ENCODE measurements at regions not wholly inside any gene's neighbourhood (a gene's known extent, or its start where the extent isn't known, plus 50 kb on each side); places are given as distances from the start of the nearest gene placed in this dataset.
A peak's percentile ranks its signal among the peaks of the same experiment; 100 is the strongest.

GRCh38 chr15:62592920-62593319, 427.8 kb upstream of the C2CD4B start:
- Histone ChIP-seq H3K36me3 (ENCODE audit: insufficient read depth, low read length) (no peaks in the 10 kb centered on the region), H3K27ac (ENCODE audit: low read length) (no peak overlapping the region), H3K4me2 (ENCODE audit: low read length) (peak overlapping the region; percentile 13), H3K27me3 (ENCODE audit: insufficient read depth, low read depth, low read length) (no peaks in the 10 kb centered on the region), H3K4me3 (ENCODE audit: low read length) (no peak overlapping the region), H3K79me2 (replicated peaks; ENCODE audit: insufficient read depth, low read length) (no peaks in the 10 kb centered on the region), H4K20me1 (ENCODE audit: insufficient read depth) (no peaks in the 10 kb centered on the region), H2AFZ (ENCODE audit: low read depth, low read length) (no peak overlapping the region), H3K9me3 (ENCODE audit: low read length) (no peaks in the 10 kb centered on the region), H3F3A (ENCODE audit: insufficient read depth, low read length, poor library complexity, severe bottlenecking) (no peaks in the 10 kb centered on the region), H3K9me2 (ENCODE audit: insufficient read depth, low read length) (no peaks in the 10 kb centered on the region), H3K9ac (ENCODE audit: low read length) (no peak overlapping the region)
- TF ChIP-seq POLR2AphosphoS5 (IDR thresholded peaks at IDR 0.05) (no peak), RAD21 (conservative IDR thresholded peaks at IDR 0.05) (no peak), CTCF (IDR thresholded peaks at IDR 0.05; ENCODE audit: poor library complexity, severe bottlenecking) (no peak), SMC3 (conservative IDR thresholded peaks at IDR 0.05; ENCODE audit: poor library complexity) (no peak), EZH2 (IDR thresholded peaks at IDR 0.05; ENCODE audit: borderline replicate concordance, insufficient read depth, low read length, poor library complexity, severe bottlenecking) (no peak), TAF1 (IDR thresholded peaks at IDR 0.05; ENCODE audit: low read depth) (no peak), MXI1 (conservative IDR thresholded peaks at IDR 0.05; ENCODE audit: poor library complexity, severe bottlenecking) (no peak), EP300 (conservative IDR thresholded peaks at IDR 0.05; ENCODE audit: poor library complexity, severe bottlenecking) (no peak)
- TF ChIP-seq, protein P1, sequence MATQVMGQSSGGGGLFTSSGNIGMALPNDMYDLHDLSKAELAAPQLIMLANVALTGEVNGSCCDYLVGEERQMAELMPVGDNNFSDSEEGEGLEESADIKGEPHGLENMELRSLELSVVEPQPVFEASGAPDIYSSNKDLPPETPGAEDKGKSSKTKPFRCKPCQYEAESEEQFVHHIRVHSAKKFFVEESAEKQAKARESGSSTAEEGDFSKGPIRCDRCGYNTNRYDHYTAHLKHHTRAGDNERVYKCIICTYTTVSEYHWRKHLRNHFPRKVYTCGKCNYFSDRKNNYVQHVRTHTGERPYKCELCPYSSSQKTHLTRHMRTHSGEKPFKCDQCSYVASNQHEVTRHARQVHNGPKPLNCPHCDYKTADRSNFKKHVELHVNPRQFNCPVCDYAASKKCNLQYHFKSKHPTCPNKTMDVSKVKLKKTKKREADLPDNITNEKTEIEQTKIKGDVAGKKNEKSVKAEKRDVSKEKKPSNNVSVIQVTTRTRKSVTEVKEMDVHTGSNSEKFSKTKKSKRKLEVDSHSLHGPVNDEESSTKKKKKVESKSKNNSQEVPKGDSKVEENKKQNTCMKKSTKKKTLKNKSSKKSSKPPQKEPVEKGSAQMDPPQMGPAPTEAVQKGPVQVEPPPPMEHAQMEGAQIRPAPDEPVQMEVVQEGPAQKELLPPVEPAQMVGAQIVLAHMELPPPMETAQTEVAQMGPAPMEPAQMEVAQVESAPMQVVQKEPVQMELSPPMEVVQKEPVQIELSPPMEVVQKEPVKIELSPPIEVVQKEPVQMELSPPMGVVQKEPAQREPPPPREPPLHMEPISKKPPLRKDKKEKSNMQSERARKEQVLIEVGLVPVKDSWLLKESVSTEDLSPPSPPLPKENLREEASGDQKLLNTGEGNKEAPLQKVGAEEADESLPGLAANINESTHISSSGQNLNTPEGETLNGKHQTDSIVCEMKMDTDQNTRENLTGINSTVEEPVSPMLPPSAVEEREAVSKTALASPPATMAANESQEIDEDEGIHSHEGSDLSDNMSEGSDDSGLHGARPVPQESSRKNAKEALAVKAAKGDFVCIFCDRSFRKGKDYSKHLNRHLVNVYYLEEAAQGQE (IDR thresholded peaks at IDR 0.05; ENCODE audit: borderline replicate concordance): no peak

- no peak overlapping the region for H2AFZ ChIP-seq (ENCODE audit: low read depth, low read length)
- no peaks in the 10 kb centered on the region for H3K9me2 ChIP-seq (ENCODE audit: insufficient read depth, low read length)
- no peak overlapping the region for H3K27ac ChIP-seq (ENCODE audit: low read length)
- no peaks in the 10 kb centered on the region for H4K20me1 ChIP-seq (ENCODE audit: insufficient read depth)
- H3F3A ChIP-seq (ENCODE audit: insufficient read depth, low read length, poor library complexity, severe bottlenecking): no peaks in the 10 kb centered on the region
- no peaks in the 10 kb centered on the region for H3K27me3 ChIP-seq (ENCODE audit: insufficient read depth, low read depth, low read length)
- H3K9ac ChIP-seq (ENCODE audit: low read length): no peak overlapping the region
- no peaks in the 10 kb centered on the region for H3K36me3 ChIP-seq (ENCODE audit: insufficient read depth, low read length)
- no peak overlapping the region for H3K4me3 ChIP-seq (ENCODE audit: low read length)
- no peaks in the 10 kb centered on the region for H3K9me3 ChIP-seq (ENCODE audit: low read length)
- TF ChIP-seq, protein P1 (IDR thresholded peaks at IDR 0.05; ENCODE audit: borderline replicate concordance): no peak
- TF ChIP-seq EZH2 (IDR thresholded peaks at IDR 0.05; ENCODE audit: borderline replicate concordance, insufficient read depth, low read length, poor library complexity, severe bottlenecking) (no peak), EP300 (conservative IDR thresholded peaks at IDR 0.05; ENCODE audit: poor library complexity, severe bottlenecking) (no peak), SMC3 (conservative IDR thresholded peaks at IDR 0.05; ENCODE audit: poor library complexity) (no peak), MXI1 (conservative IDR thresholded peaks at IDR 0.05; ENCODE audit: poor library complexity, severe bottlenecking) (no peak), POLR2AphosphoS5 (IDR thresholded peaks at IDR 0.05) (no peak), CTCF (IDR thresholded peaks at IDR 0.05; ENCODE audit: poor library complexity, severe bottlenecking) (no peak), TAF1 (IDR thresholded peaks at IDR 0.05; ENCODE audit: low read depth) (no peak), RAD21 (conservative IDR thresholded peaks at IDR 0.05) (no peak)
- no peak overlapping the region for H3K4me2 ChIP-seq (ENCODE audit: low read length)
- no peaks in the 10 kb centered on the region for H3K79me2 ChIP-seq (replicated peaks; ENCODE audit: insufficient read depth, low read length)
Measured at GRCh38 chr15:62593681-62594399, 428.8 kb upstream of the C2CD4B start.
